CD4-positive, CD25-positive, alpha-beta regulatory T cell (primary cell): ENCODE measurements at regions not wholly inside any gene's neighbourhood (a gene's known extent, or its start where the extent isn't known, plus 50 kb on each side); places are given as distances from the start of the nearest gene placed in this dataset.

ENCODE experiments used
- ATAC-seq, 2 donors: fragments of 150-1000 bp; cut with Tn5 transposase; one replicate each; pipeline ENCODE4 v1.10.0; 2021; ENCODE audit warnings: low read depth in 2 of 2, moderate number of reproducible peaks in 2 of 2, moderate library complexity in 1 of 2
- DNase-seq, 3 donors: peaks; one replicate each; pipeline versions ENCODE4 v3.0.0 to v3.0.0-alpha.2; 2012 to 2022; ENCODE audit warnings: mixed read lengths in 1 of 3
- H3K27ac ChIP-seq: one replicate; pipeline ENCODE4 v1.7.0; 2013; ENCODE audit warnings: mild to moderate bottlenecking, low read length; ENCODE audit not compliant: insufficient read depth, poor library complexity, severe bottlenecking
- H3K27me3 ChIP-seq: one replicate; pipeline ENCODE4 v1.7.0; 2013; ENCODE audit warnings: low read length; ENCODE audit not compliant: control insufficient read depth, insufficient read depth
- H3K36me3 ChIP-seq: one replicate; pipeline ENCODE4 v1.7.0; 2013; ENCODE audit warnings: mild to moderate bottlenecking, low read length, moderate library complexity; ENCODE audit not compliant: control insufficient read depth, insufficient read depth
- H3K4me1 ChIP-seq: 2 replicates; pipeline ENCODE4 v1.7.0; 2013; ENCODE audit warnings: mild to moderate bottlenecking, low read length; ENCODE audit not compliant: insufficient read depth, control insufficient read depth, poor library complexity, severe bottlenecking
- H3K4me3 ChIP-seq: one replicate; pipeline ENCODE4 v1.7.0; 2013; ENCODE audit warnings: low read depth, mild to moderate bottlenecking, low read length, moderate library complexity
- H3K9me3 ChIP-seq, 2 experiments: 1 replicate in 1 of 2; 2 replicates in 1 of 2; pipeline ENCODE4 v1.7.0; 2013; ENCODE audit warnings: low read length in 2 of 2, mild to moderate bottlenecking in 1 of 2, moderate library complexity in 1 of 2; ENCODE audit not compliant: control insufficient read depth in 2 of 2
- H3K27ac Mint-ChIP-seq, 3 donors: one replicate each; pipeline ENCODE4 v1.8.0; 2020 to 2022; ENCODE audit warnings: mild to moderate bottlenecking in 3 of 3, mixed read lengths in 3 of 3, moderate library complexity in 2 of 3
- H3K27me3 Mint-ChIP-seq: one replicate; pipeline ENCODE4 v1.8.0; 2022; ENCODE audit warnings: mild to moderate bottlenecking, mixed read lengths
- H3K36me3 Mint-ChIP-seq: one replicate; pipeline ENCODE4 v1.8.0; 2020; ENCODE audit warnings: mixed read lengths
- H3K4me1 Mint-ChIP-seq, 4 donors: one replicate each; pipeline ENCODE4 v1.8.0; 2020 to 2022; ENCODE audit warnings: mixed read lengths in 4 of 4, mild to moderate bottlenecking in 1 of 4
- H3K4me3 Mint-ChIP-seq, 4 donors: one replicate each; pipeline ENCODE4 v1.8.0; 2020 to 2022; ENCODE audit warnings: mild to moderate bottlenecking in 4 of 4, mixed read lengths in 4 of 4, moderate library complexity in 3 of 4
- H3K9me3 Mint-ChIP-seq, 7 donors: one replicate each; pipeline ENCODE4 v1.8.0; 2020 to 2022; ENCODE audit warnings: mixed read lengths in 7 of 7, mild to moderate bottlenecking in 3 of 7, moderate library complexity in 2 of 7

- Mint-ChIP-seq H3K4me3 (no peak overlapping the region), H3K4me1 (no peaks in the 10 kb centered on the region), H3K27ac (no peak overlapping the region), H3K27me3 (no peaks in the 10 kb centered on the region), H3K9me3 (no peaks in the 10 kb centered on the region), H3K36me3 (no peaks in the 10 kb centered on the region)
- DNase-seq (no peak), ATAC-seq (no peak)
- Histone ChIP-seq H3K9me3 (no peaks in the 10 kb centered on the region), H3K4me1 (no peaks in the 10 kb centered on the region), H3K4me3 (no peak overlapping the region), H3K27ac (no peak overlapping the region), H3K36me3 (no peaks in the 10 kb centered on the region), H3K27me3 (no peaks in the 10 kb centered on the region)
Observed at GRCh38 chr9:2913026-2913425, 69.1 kb upstream of the PUM3 start.

- H3K4me3 Mint-ChIP-seq = no peak overlapping the region
- H3K4me1 Mint-ChIP-seq = no peaks in the 10 kb centered on the region
- H3K4me3 ChIP-seq = no peak overlapping the region
- peaks cover 0 to 4% (median 0%) of the 10 kb centered on the region in 7 donors for H3K9me3 Mint-ChIP-seq
- no peaks in the 10 kb centered on the region for H3K36me3 Mint-ChIP-seq
- H3K27me3 ChIP-seq = peaks cover 3% of the 10 kb centered on the region
- no peak overlapping the region for H3K27ac Mint-ChIP-seq
- H3K27me3 Mint-ChIP-seq = peaks cover 17% of the 10 kb centered on the region
- ATAC-seq = no peak
- no peaks in the 10 kb centered on the region for H3K9me3 ChIP-seq
- DNase-seq = no peak
- no peaks in the 10 kb centered on the region for H3K4me1 ChIP-seq
- no peak overlapping the region for H3K27ac ChIP-seq
- no peaks in the 10 kb centered on the region for H3K36me3 ChIP-seq
Observed at GRCh38 chr9:2907411-2907810, 63.5 kb upstream of the PUM3 start.

- peaks cover 0 to 4% (median 0%) of the 10 kb centered on the region in 7 donors for H3K9me3 Mint-ChIP-seq
- H3K4me1 Mint-ChIP-seq = no peaks in the 10 kb centered on the region
- ATAC-seq (no peak), DNase-seq (no peak)
- H3K36me3 Mint-ChIP-seq = no peaks in the 10 kb centered on the region
- H3K9me3 ChIP-seq = no peaks in the 10 kb centered on the region
- no peak overlapping the region for H3K27ac Mint-ChIP-seq
- H3K4me3 Mint-ChIP-seq = no peak overlapping the region
- H3K36me3 ChIP-seq = no peaks in the 10 kb centered on the region
- no peak overlapping the region for H3K27ac ChIP-seq
- H3K4me3 ChIP-seq = no peak overlapping the region
- H3K4me1 ChIP-seq = no peaks in the 10 kb centered on the region
- peaks cover 17% of the 10 kb centered on the region for H3K27me3 Mint-ChIP-seq
- peaks cover 3% of the 10 kb centered on the region for H3K27me3 ChIP-seq
Observed at GRCh38 chr9:2904242-2904930, 60.5 kb upstream of the PUM3 start.
